GM21576 (cell line): ENCODE measurements at regions not wholly inside any gene's neighbourhood (a gene's known extent, or its start where the extent isn't known, plus 50 kb on each side); places are given as distances from the start of the nearest gene placed in this dataset.
"Not testable (repeated sequence)": the region's sequence is repeated elsewhere in the genome, so short reads cannot be mapped to it uniquely, and the experiment has no call there.

Experiments
- ATAC-seq: cut with Tn5 transposase; IDR thresholded peaks from one replicate; pipeline ENCODE4 v1.9.1; 2021; ENCODE audit warnings: mild to moderate bottlenecking, moderate library complexity; ENCODE audit not compliant: unreplicated experiment

GRCh38 chr16:85236818-85237150 is 124.5 kb upstream of the CIBAR2 start:
- ATAC-seq = no peak

- no peak for ATAC-seq
These were observed 125.5 kb upstream of the CIBAR2 start for GRCh38 chr16:85237817-85238216.

- ATAC-seq = no peak
These were observed 126.0 kb upstream of the CIBAR2 start for GRCh38 chr16:85238233-85238647.

GRCh38 chr16:85239239-85239638 is 127.0 kb upstream of the CIBAR2 start:
- ATAC-seq = no peak

- no peak for ATAC-seq
These were observed 127.6 kb upstream of the CIBAR2 start for GRCh38 chr16:85239871-85240270.

GRCh38 chr16:85240982-85241924 is 129.0 kb upstream of the CIBAR2 start:
- no peak for ATAC-seq

- ATAC-seq = no peak
These were observed 129.9 kb upstream of the CIBAR2 start for GRCh38 chr16:85242140-85242539.

- no peak for ATAC-seq
These were observed 131.0 kb upstream of the CIBAR2 start for GRCh38 chr16:85243308-85243707.

- ATAC-seq = not testable (repeated sequence)
These were observed 132.2 kb upstream of the CIBAR2 start for GRCh38 chr16:85244452-85244851.

- ATAC-seq = no peak
These were observed 133.3 kb upstream of the CIBAR2 start for GRCh38 chr16:85245307-85246172.

- no peak for ATAC-seq
These were observed 134.2 kb upstream of the CIBAR2 start for GRCh38 chr16:85246473-85246872.

GRCh38 chr16:85246973-85247372 is 134.7 kb upstream of the CIBAR2 start:
- no peak for ATAC-seq

GRCh38 chr16:85248342-85248741 is 136.1 kb upstream of the CIBAR2 start:
- no peak for ATAC-seq

- ATAC-seq = no peak
These were observed 136.6 kb upstream of the CIBAR2 start for GRCh38 chr16:85248857-85249256.

- ATAC-seq = no peak
These were observed 137.3 kb upstream of the CIBAR2 start for GRCh38 chr16:85249418-85250146.

GRCh38 chr16:85250147-85250463 is 137.8 kb upstream of the CIBAR2 start:
- ATAC-seq = no peak

GRCh38 chr16:85250609-85251223 is 138.4 kb upstream of the CIBAR2 start:
- ATAC-seq = no peak

- ATAC-seq = no peak
These were observed 139.0 kb upstream of the CIBAR2 start for GRCh38 chr16:85251225-85251760.

GRCh38 chr16:85252014-85252413 is 139.7 kb upstream of the CIBAR2 start:
- no peak for ATAC-seq

- no peak for ATAC-seq
These were observed 140.2 kb upstream of the CIBAR2 start for GRCh38 chr16:85252461-85252860.
